K562 (cell line): ENCODE measurements at regions not wholly inside any gene's neighbourhood (a gene's known extent, or its start where the extent isn't known, plus 50 kb on each side); places are given as distances from the start of the nearest gene placed in this dataset.

ENCODE experiments used
- ARHGAP35 ChIP-seq: fragments of 450-650 bp; IDR thresholded peaks from 2 replicates; pipeline ENCODE4 v1.6.1; 2018; ENCODE audit not compliant: partially characterized antibody
- ARNT ChIP-seq, 2 experiments: fragments of 450-650 bp; IDR thresholded peaks; 2 replicates each; pipeline ENCODE4 v1.6.1; 2016; ENCODE audit warnings: mild to moderate bottlenecking in 1 of 2
- HCFC1 ChIP-seq: IDR thresholded peaks from 2 replicates; pipeline ENCODE4 v1.6.1; 2012; ENCODE audit warnings: low read depth, low read length, improper control_type of control experiment
- HDAC2 ChIP-seq: fragments of 450-650 bp; IDR thresholded peaks from 2 replicates; pipeline ENCODE4 v1.6.1; 2016; ENCODE audit warnings: mild to moderate bottlenecking
- IRF2 ChIP-seq: sonication (generic); formaldehyde crosslinking; IDR thresholded peaks from 2 replicates; pipeline ENCODE4 v1.8.1; 2022; ENCODE audit warnings: mild to moderate bottlenecking, missing genetic modification reagents
- KHSRP ChIP-seq: fragments of 450-650 bp; IDR thresholded peaks from 2 replicates; pipeline ENCODE4 v1.6.1; 2017
- KLF6 ChIP-seq: fragments of 250-450 bp; sonication (Bioruptor Pico); IDR thresholded peaks from 2 replicates; pipeline ENCODE4 v1.4.0; 2020; ENCODE audit warnings: mild to moderate bottlenecking, moderate library complexity, borderline replicate concordance
- MEF2A ChIP-seq: IDR thresholded peaks from 2 replicates; pipeline ENCODE4 v1.6.1; 2011; ENCODE audit warnings: low read depth, mild to moderate bottlenecking, low read length, moderate library complexity; ENCODE audit not compliant: control insufficient read depth
- NR2F6 ChIP-seq: fragments of 450-650 bp; formaldehyde crosslinking; IDR thresholded peaks from 2 replicates; pipeline ENCODE4 v1.4.0; 2020; ENCODE audit warnings: mild to moderate bottlenecking
- RFX7 ChIP-seq: fragments of 250-450 bp; sonication (Bioruptor Pico); IDR thresholded peaks from 2 replicates; pipeline ENCODE4 v1.5.1; 2021; ENCODE audit warnings: mild to moderate bottlenecking
- SMC3 ChIP-seq: conservative IDR thresholded peaks from 2 replicates; pipeline ENCODE4 v1.6.1; 2011; ENCODE audit warnings: low read depth, low read length, improper control_type of control experiment; ENCODE audit not compliant: insufficient read depth
- TF ChIP-seq, protein P1 (sequence below): sonication (generic); formaldehyde crosslinking; IDR thresholded peaks from 2 replicates; pipeline ENCODE4 v1.8.0; 2022; ENCODE audit warnings: mild to moderate bottlenecking, missing genetic modification reagents, borderline replicate concordance
- TF ChIP-seq, protein P2 (sequence below): fragments of 450-650 bp; IDR thresholded peaks from 2 replicates; pipeline ENCODE4 v1.6.1; 2016; ENCODE audit warnings: low read depth
- TF ChIP-seq, protein P3 (sequence below): fragments of 450-650 bp; IDR thresholded peaks from 2 replicates; pipeline ENCODE4 v1.6.1; 2016; ENCODE audit warnings: borderline replicate concordance
- TF ChIP-seq, protein P4 (sequence below): fragments of 450-650 bp; formaldehyde crosslinking; IDR thresholded peaks from 2 replicates; pipeline ENCODE4 v1.4.0; 2020; ENCODE audit warnings: mild to moderate bottlenecking, moderate library complexity

GRCh38 chr1:161427733-161428516 lies 60.2 kb upstream of the CFAP126 start (continued):
- TF ChIP-seq NR2F6 (CRISPR knock-in tag) = no peak
- no peak for TF ChIP-seq SMC3
- TF ChIP-seq ARNT (IDR thresholded peaks at IDR 0.05) = peak; percentile 80 to 86; a peak in 3 of 4 replicates
- 0 out of 2 replicates have a peak, but pooled peaks have one; percentile 46 for TF ChIP-seq HDAC2
- TF ChIP-seq ARHGAP35 = no peak
- 0 out of 2 replicates have a peak, but pooled peaks have one; percentile 21 for TF ChIP-seq MEF2A
- TF ChIP-seq, protein P1, sequence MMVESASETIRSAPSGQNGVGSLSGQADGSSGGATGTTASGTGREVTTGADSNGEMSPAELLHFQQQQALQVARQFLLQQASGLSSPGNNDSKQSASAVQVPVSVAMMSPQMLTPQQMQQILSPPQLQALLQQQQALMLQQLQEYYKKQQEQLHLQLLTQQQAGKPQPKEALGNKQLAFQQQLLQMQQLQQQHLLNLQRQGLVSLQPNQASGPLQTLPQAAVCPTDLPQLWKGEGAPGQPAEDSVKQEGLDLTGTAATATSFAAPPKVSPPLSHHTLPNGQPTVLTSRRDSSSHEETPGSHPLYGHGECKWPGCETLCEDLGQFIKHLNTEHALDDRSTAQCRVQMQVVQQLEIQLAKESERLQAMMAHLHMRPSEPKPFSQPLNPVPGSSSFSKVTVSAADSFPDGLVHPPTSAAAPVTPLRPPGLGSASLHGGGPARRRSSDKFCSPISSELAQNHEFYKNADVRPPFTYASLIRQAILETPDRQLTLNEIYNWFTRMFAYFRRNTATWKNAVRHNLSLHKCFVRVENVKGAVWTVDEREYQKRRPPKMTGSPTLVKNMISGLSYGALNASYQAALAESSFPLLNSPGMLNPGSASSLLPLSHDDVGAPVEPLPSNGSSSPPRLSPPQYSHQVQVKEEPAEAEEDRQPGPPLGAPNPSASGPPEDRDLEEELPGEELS (CRISPR knock-in tag) = no peak
- no peak for TF ChIP-seq KHSRP
- TF ChIP-seq HCFC1 = no peak
- TF ChIP-seq, protein P2, sequence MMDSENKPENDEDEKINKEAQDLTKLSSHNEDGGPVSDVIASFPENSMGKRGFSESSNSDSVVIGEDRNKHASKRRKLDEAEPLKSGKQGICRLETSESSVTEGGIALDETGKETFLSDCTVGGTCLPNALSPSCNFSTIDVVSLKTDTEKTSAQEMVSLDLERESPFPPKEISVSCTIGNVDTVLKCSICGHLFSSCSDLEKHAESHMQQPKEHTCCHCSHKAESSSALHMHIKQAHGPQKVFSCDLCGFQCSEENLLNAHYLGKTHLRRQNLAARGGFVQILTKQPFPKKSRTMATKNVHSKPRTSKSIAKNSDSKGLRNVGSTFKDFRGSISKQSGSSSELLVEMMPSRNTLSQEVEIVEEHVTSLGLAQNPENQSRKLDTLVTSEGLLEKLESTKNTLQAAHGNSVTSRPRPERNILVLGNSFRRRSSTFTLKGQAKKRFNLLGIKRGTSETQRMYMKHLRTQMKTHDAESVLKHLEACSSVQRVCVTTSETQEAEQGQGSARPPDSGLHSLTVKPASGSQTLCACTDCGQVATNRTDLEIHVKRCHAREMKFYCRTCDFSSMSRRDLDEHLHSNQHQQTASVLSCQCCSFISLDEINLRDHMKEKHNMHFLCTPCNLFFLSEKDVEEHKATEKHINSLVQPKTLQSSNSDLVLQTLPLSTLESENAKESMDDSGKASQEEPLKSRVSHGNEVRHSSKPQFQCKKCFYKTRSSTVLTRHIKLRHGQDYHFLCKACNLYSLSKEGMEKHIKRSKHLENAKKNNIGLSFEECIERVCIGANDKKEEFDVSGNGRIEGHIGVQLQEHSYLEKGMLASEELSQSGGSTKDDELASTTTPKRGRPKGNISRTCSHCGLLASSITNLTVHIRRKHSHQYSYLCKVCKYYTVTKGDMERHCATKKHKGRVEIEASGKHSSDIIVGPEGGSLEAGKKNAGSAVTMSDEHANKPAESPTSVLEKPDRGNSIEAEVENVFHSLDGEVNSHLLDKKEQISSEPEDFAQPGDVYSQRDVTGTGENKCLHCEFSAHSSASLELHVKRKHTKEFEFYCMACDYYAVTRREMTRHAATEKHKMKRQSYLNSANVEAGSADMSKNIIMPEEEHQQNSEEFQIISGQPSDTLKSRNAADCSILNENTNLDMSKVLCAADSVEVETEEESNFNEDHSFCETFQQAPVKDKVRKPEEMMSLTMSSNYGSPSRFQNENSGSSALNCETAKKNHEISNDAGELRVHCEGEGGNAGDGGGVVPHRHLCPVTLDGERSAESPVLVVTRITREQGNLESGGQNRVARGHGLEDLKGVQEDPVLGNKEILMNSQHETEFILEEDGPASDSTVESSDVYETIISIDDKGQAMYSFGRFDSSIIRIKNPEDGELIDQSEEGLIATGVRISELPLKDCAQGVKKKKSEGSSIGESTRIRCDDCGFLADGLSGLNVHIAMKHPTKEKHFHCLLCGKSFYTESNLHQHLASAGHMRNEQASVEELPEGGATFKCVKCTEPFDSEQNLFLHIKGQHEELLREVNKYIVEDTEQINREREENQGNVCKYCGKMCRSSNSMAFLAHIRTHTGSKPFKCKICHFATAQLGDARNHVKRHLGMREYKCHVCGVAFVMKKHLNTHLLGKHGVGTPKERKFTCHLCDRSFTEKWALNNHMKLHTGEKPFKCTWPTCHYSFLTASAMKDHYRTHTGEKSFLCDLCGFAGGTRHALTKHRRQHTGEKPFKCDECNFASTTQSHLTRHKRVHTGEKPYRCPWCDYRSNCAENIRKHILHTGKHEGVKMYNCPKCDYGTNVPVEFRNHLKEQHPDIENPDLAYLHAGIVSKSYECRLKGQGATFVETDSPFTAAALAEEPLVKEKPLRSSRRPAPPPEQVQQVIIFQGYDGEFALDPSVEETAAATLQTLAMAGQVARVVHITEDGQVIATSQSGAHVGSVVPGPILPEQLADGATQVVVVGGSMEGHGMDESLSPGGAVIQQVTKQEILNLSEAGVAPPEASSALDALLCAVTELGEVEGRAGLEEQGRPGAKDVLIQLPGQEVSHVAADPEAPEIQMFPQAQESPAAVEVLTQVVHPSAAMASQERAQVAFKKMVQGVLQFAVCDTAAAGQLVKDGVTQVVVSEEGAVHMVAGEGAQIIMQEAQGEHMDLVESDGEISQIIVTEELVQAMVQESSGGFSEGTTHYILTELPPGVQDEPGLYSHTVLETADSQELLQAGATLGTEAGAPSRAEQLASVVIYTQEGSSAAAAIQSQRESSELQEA = peak; percentile 77
- no peak for TF ChIP-seq RFX7 (CRISPR knock-in tag)
- no peak for TF ChIP-seq IRF2 (CRISPR knock-in tag)
- TF ChIP-seq, protein P3, sequence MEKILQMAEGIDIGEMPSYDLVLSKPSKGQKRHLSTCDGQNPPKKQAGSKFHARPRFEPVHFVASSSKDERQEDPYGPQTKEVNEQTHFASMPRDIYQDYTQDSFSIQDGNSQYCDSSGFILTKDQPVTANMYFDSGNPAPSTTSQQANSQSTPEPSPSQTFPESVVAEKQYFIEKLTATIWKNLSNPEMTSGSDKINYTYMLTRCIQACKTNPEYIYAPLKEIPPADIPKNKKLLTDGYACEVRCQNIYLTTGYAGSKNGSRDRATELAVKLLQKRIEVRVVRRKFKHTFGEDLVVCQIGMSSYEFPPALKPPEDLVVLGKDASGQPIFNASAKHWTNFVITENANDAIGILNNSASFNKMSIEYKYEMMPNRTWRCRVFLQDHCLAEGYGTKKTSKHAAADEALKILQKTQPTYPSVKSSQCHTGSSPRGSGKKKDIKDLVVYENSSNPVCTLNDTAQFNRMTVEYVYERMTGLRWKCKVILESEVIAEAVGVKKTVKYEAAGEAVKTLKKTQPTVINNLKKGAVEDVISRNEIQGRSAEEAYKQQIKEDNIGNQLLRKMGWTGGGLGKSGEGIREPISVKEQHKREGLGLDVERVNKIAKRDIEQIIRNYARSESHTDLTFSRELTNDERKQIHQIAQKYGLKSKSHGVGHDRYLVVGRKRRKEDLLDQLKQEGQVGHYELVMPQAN = no peak
- TF ChIP-seq, protein P4, sequence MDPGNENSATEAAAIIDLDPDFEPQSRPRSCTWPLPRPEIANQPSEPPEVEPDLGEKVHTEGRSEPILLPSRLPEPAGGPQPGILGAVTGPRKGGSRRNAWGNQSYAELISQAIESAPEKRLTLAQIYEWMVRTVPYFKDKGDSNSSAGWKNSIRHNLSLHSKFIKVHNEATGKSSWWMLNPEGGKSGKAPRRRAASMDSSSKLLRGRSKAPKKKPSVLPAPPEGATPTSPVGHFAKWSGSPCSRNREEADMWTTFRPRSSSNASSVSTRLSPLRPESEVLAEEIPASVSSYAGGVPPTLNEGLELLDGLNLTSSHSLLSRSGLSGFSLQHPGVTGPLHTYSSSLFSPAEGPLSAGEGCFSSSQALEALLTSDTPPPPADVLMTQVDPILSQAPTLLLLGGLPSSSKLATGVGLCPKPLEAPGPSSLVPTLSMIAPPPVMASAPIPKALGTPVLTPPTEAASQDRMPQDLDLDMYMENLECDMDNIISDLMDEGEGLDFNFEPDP = no peak
- TF ChIP-seq KLF6 (CRISPR knock-in tag) = no peak
